Smooth muscle cell (in vitro differentiated cells): ENCODE measurements at regions not wholly inside any gene's neighbourhood (a gene's known extent, or its start where the extent isn't known, plus 50 kb on each side); places are given as distances from the start of the nearest gene placed in this dataset.
A peak's percentile ranks its signal among the peaks of the same experiment; 100 is the strongest.

ENCODE experiments used
- DNase-seq: peaks from one replicate; lab custom pipeline; 2025; ENCODE audit not compliant: unreplicated experiment; lab: John Stamatoyannopoulos, UW
- H2AFZ ChIP-seq: fragments of 200-600 bp; sonication (generic); 2 replicates; pipeline ENCODE4 v1.6.0; 2016; ENCODE audit warnings: antibody characterized with exemption, low read depth, mild to moderate bottlenecking
- H3F3A ChIP-seq: fragments of 200-600 bp; sonication (generic); 2 replicates; pipeline ENCODE4 v1.6.0; 2017; ENCODE audit warnings: antibody characterized with exemption, low read depth
- H3K27ac ChIP-seq: fragments of 200-600 bp; sonication (generic); 2 replicates; pipeline ENCODE4 v1.5.1; 2016; ENCODE audit warnings: low read depth, mild to moderate bottlenecking
- H3K27me3 ChIP-seq: fragments of 200-600 bp; sonication (generic); 2 replicates; pipeline ENCODE4 v1.6.1; 2016; ENCODE audit warnings: low read depth, mild to moderate bottlenecking
- H3K36me3 ChIP-seq: fragments of 200-600 bp; sonication (generic); 2 replicates; pipeline ENCODE4 v1.5.1; 2016; ENCODE audit warnings: low read depth
- H3K4me1 ChIP-seq: fragments of 200-600 bp; sonication (generic); 2 replicates; pipeline ENCODE4 v1.5.1; 2016; ENCODE audit warnings: low read depth
- H3K4me2 ChIP-seq: fragments of 200-600 bp; sonication (generic); 2 replicates; pipeline ENCODE4 v1.6.0; 2016; ENCODE audit warnings: mild to moderate bottlenecking
- H3K4me3 ChIP-seq: fragments of 200-600 bp; sonication (generic); 2 replicates; pipeline ENCODE4 v1.5.1; 2016; ENCODE audit warnings: mild to moderate bottlenecking
- H3K79me2 ChIP-seq: fragments of 200-600 bp; sonication (generic); 2 replicates; pipeline ENCODE4 v1.6.0; 2016; ENCODE audit warnings: low read depth, mild to moderate bottlenecking
- H3K9ac ChIP-seq: fragments of 200-600 bp; sonication (generic); 2 replicates; pipeline ENCODE4 v1.6.0; 2016; ENCODE audit warnings: low read depth
- H3K9me3 ChIP-seq: fragments of 200-600 bp; sonication (generic); replicated peaks from 2 replicates; pipeline ENCODE4 v1.5.1; 2016; ENCODE audit warnings: low read depth
- H4K20me1 ChIP-seq: fragments of 200-600 bp; sonication (generic); 2 replicates; pipeline ENCODE4 v1.6.0; 2016; ENCODE audit warnings: low read depth
- WGBS: methylation state at CpG from one replicate; pipeline ENCODE4 v1.1.7; 2016; ENCODE audit warnings: low lambda C conversion rate; 5-methylcytosine and 5-hydroxymethylcytosine counted together
- TF ChIP-seq, protein P1 (sequence below): fragments of 200-600 bp; sonication (generic); IDR thresholded peaks from 2 replicates; pipeline ENCODE4 v1.5.1; 2017; ENCODE audit warnings: borderline replicate concordance, mild to moderate bottlenecking, antibody characterized with exemption; ENCODE audit not compliant: insufficient read depth, poor library complexity, severe bottlenecking

DNA sequence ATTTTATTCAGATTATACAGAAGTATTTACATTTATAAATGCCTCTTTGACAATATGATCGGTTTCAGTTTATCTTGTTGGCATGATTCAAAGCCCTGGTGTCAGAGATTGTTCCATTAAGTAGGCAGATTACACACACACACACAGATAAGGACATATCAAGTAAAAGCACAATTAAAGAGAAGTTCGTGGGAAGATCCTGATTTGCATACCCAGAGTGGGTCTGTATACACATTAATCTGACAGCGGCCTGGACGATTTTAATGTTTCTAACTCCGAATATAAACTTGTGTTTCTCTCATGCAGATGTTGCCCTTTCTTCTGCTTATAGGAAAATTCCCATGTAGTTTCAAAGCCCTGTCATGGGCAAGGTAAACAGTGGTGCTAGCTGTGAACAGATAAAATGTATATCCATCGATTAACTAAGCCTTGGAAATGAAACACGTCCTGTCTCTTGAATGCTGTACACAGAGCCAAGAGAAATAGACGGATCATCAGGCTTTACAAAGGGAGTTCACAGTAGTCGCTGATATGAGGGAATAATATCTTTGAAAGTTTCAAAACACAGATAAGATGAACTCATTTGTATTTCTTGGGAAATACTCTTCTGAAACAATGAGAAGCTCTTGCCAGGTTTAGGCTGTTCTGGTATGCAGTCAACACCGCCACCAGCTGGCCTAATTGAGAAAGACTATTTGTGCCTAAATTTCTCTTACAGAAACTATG is 108.2 kb upstream of the GMDS start:
- TF ChIP-seq, protein P1, sequence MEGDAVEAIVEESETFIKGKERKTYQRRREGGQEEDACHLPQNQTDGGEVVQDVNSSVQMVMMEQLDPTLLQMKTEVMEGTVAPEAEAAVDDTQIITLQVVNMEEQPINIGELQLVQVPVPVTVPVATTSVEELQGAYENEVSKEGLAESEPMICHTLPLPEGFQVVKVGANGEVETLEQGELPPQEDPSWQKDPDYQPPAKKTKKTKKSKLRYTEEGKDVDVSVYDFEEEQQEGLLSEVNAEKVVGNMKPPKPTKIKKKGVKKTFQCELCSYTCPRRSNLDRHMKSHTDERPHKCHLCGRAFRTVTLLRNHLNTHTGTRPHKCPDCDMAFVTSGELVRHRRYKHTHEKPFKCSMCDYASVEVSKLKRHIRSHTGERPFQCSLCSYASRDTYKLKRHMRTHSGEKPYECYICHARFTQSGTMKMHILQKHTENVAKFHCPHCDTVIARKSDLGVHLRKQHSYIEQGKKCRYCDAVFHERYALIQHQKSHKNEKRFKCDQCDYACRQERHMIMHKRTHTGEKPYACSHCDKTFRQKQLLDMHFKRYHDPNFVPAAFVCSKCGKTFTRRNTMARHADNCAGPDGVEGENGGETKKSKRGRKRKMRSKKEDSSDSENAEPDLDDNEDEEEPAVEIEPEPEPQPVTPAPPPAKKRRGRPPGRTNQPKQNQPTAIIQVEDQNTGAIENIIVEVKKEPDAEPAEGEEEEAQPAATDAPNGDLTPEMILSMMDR, result peak; percentile 78
- no peak overlapping the region for H3K27ac ChIP-seq
- H3F3A ChIP-seq, result no peaks in the 10 kb centered on the region
- 64% methylated on average over 10 of the region's 10 CpGs for WGBS
- no peaks in the 10 kb centered on the region for H3K79me2 ChIP-seq
- H4K20me1 ChIP-seq, result no peaks in the 10 kb centered on the region
- H3K36me3 ChIP-seq, result no peaks in the 10 kb centered on the region
- DNase-seq, result no peak
- H3K4me2 ChIP-seq, result no peak overlapping the region
- H3K4me1 ChIP-seq, result no peaks in the 10 kb centered on the region
- peaks cover 21% of the 10 kb centered on the region for H3K27me3 ChIP-seq
- no peak overlapping the region for H3K4me3 ChIP-seq
- H3K9ac ChIP-seq, result no peak overlapping the region
- H3K9me3 ChIP-seq, result no peaks in the 10 kb centered on the region
- H2AFZ ChIP-seq, result no peak overlapping the region

DNA sequence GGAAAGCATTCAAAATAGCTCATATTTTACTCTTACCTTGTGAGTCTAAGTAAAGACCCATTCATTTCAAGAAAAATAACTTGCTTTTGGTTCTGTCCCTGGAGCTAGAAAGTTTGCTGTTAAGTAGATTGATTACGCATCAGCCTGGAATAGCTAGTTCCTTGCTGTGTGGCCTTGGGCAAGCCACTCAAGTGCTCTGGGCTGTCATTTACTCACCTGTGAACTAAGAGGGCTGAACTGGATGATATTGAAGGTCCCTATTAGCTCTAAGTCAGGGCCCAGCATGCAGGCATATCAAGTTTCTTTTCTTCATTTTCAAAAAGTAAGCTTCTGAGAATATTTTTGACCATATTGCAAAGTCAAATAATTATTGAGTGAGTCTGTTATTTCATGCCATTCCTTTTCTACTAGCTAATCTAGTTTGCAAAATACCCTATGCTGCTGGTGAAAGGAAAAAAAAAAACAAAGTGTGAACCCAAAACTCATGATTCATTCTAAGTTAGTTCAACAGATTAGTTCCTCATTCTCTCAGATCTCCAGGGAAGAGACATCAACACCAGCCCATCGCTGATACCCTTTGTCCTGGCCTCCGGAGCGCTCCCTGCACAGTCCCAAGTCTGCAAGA is 106.5 kb upstream of the GMDS start:
- Histone ChIP-seq H3K4me1 (no peaks in the 10 kb centered on the region), H3K27ac (no peak overlapping the region), H3F3A (no peaks in the 10 kb centered on the region), H3K4me2 (no peak overlapping the region), H3K4me3 (no peak overlapping the region), H3K9ac (no peak overlapping the region), H3K27me3 (peaks cover 21% of the 10 kb centered on the region), H4K20me1 (no peaks in the 10 kb centered on the region), H2AFZ (no peak overlapping the region), H3K36me3 (no peaks in the 10 kb centered on the region), H3K9me3 (no peaks in the 10 kb centered on the region), H3K79me2 (no peaks in the 10 kb centered on the region)
- WGBS, result 86% methylated on average over 4 of the region's 4 CpGs
- no peak for DNase-seq
- TF ChIP-seq, protein P1, result no peak

DNA sequence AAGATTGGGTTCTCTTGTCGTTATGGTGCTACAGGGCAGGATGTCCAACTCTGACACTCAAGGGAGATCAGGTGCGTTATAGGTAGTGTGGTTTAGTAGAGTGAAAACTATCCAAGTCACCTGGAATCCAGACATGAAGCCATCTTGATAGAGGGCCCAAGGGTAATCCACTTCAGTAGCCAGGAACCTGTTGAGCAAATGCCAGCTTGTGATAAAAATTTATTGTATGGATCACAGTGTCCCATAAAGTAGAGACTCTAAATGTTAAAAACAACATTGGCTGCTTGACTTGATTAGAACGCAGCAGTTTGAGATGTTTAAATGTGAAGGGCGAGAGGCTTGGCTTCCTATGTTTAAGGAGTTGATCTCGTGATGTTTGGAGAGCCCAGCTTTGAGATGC is 105.7 kb upstream of the GMDS start:
- H3K4me3 ChIP-seq, result no peak overlapping the region
- DNase-seq, result no peak
- H3K9me3 ChIP-seq, result no peaks in the 10 kb centered on the region
- TF ChIP-seq, protein P1, result no peak
- H3K36me3 ChIP-seq, result no peaks in the 10 kb centered on the region
- no peaks in the 10 kb centered on the region for H4K20me1 ChIP-seq
- H3K27ac ChIP-seq, result no peak overlapping the region
- no peaks in the 10 kb centered on the region for H3K4me1 ChIP-seq
- 90% methylated on average over 5 of the region's 5 CpGs for WGBS
- H3F3A ChIP-seq, result no peaks in the 10 kb centered on the region
- H3K79me2 ChIP-seq, result no peaks in the 10 kb centered on the region
- H3K4me2 ChIP-seq, result no peak overlapping the region
- H3K9ac ChIP-seq, result no peak overlapping the region
- peaks cover 18% of the 10 kb centered on the region for H3K27me3 ChIP-seq
- H2AFZ ChIP-seq, result no peak overlapping the region
